ENCODE measurements at regions not wholly inside any gene's neighbourhood (a gene's known extent, or its start where the extent isn't known, plus 50 kb on each side); places are given as distances from the start of the nearest gene placed in this dataset.

- no peak overlapping the region for H3K27ac ChIP-seq
- TF ChIP-seq CTCF (conservative IDR thresholded peaks at IDR 0.05; ENCODE audit: low read depth) = no peak
- DNase-seq (ENCODE audit: low spot score) = no peak
- ChIA-PET POLR2A (ENCODE audit: low non-redundant PET) (no interaction called here), CTCF (no interaction called here)
Observed at GRCh38 chr21:27725916-27726315, 759.0 kb upstream of the ADAMTS5 start.

- no peak for TF ChIP-seq CTCF (conservative IDR thresholded peaks at IDR 0.05; ENCODE audit: low read depth)
- POLR2A ChIA-PET (ENCODE audit: low non-redundant PET) = no interaction called here
- CTCF ChIA-PET = interaction anchor here (0.5 kb wide), 1 partner anchor 38 kb away, joined by 5 read pairs; no protein-coding TSS in a partner anchor
- no peak for DNase-seq (ENCODE audit: low spot score)
- no peak overlapping the region for H3K27ac ChIP-seq
Observed at GRCh38 chr21:27722095-27722494, 755.2 kb upstream of the ADAMTS5 start.

- H3K27ac ChIP-seq = no peak overlapping the region
- no peak for DNase-seq (ENCODE audit: low spot score)
- ChIA-PET POLR2A (ENCODE audit: low non-redundant PET) (no interaction called here), CTCF (no interaction called here)
- no peak for TF ChIP-seq CTCF (conservative IDR thresholded peaks at IDR 0.05; ENCODE audit: low read depth)
Observed at GRCh38 chr21:27721675-27722074, 754.8 kb upstream of the ADAMTS5 start.

- ChIA-PET CTCF (no interaction called here), POLR2A (ENCODE audit: low non-redundant PET) (no interaction called here)
- no peak for DNase-seq (ENCODE audit: low spot score)
- TF ChIP-seq CTCF (conservative IDR thresholded peaks at IDR 0.05; ENCODE audit: low read depth) = no peak
- no peak overlapping the region for H3K27ac ChIP-seq
Observed at GRCh38 chr21:27719226-27719625, 752.3 kb upstream of the ADAMTS5 start.

GRCh38 chr21:27715131-27715530, 748.2 kb upstream of the ADAMTS5 start:
- POLR2A ChIA-PET (ENCODE audit: low non-redundant PET) = no interaction called here

GRCh38 chr21:27713154-27714109, 746.5 kb upstream of the ADAMTS5 start:
- ChIA-PET CTCF (no interaction called here), POLR2A (ENCODE audit: low non-redundant PET) (no interaction called here)
- no peak for DNase-seq (ENCODE audit: low spot score)
- no peak overlapping the region for H3K27ac ChIP-seq
- no peak for TF ChIP-seq CTCF (conservative IDR thresholded peaks at IDR 0.05; ENCODE audit: low read depth)

More at GRCh38 chr21:27715131-27715530, 748.2 kb upstream of the ADAMTS5 start:
- H3K27ac ChIP-seq = no peak overlapping the region
- TF ChIP-seq CTCF (conservative IDR thresholded peaks at IDR 0.05; ENCODE audit: low read depth) = no peak
- CTCF ChIA-PET = no interaction called here
- DNase-seq (ENCODE audit: low spot score) = no peak

Measured in RWPE1 (cell line).